HG03354 (cell line): ENCODE measurements at regions not wholly inside any gene's neighbourhood (a gene's known extent, or its start where the extent isn't known, plus 50 kb on each side); places are given as distances from the start of the nearest gene placed in this dataset.

Source experiments
- ATAC-seq: cut with Tn5 transposase; IDR thresholded peaks from one replicate; pipeline ENCODE4 v1.9.1; 2021; ENCODE audit warnings: mild to moderate bottlenecking; ENCODE audit not compliant: unreplicated experiment, poor library complexity, severe bottlenecking

GRCh38 chr3:71936681-71937080 is 151.7 kb upstream of the PROK2 start:
- ATAC-seq, result no peak

- no peak for ATAC-seq
Observed at GRCh38 chr3:71934520-71935270, 149.7 kb upstream of the PROK2 start.

- ATAC-seq, result no peak
Observed at GRCh38 chr3:71931922-71932321, 147.0 kb upstream of the PROK2 start.

GRCh38 chr3:71930056-71930991 is 145.4 kb upstream of the PROK2 start:
- no peak for ATAC-seq

DNA sequence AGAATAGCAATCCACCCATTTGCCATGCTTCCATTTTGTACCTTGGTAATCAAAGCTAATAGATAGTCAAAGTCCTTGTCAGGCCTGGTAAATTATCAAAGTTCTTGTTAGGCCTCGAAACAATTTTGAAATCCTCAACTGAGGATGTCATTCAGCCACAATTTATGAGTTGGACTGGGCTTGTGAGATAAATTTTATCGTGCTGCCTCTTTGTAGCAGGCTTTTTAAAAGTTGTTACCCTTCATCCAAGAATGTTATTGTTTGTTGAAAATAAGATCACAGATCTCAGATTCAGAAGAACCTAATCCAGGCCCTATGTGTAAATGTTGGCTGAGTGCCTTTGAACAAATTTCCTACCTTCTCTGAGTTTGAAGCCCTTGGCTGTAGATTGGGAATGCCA is 143.3 kb upstream of the PROK2 start:
- no peak for ATAC-seq

DNA sequence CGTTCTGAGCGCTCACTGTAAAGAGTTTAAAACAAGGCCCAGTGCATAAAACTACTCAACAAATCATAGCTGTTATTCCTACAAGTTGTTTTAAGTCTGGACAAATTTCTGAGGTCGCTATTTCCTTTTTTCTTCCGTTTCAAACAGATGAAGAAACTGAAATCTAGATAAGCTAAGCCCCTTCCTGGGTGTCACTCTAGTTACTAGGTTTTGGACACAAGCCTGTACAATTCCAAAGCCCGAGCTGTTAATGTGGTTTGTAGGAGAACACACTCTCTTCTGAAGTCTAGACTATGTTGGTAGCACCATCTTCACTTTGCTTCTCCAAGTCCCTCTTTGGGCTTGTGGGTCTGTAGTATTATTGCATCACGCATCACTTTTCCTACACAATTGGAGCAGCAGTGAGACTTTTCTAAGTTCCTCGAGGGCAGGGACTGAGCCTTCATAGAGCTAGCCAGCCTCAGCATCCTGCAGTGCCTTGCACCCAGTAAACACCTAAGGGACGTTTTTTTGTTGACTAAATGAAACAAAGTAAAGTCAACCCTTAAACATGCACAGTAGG is 142.6 kb upstream of the PROK2 start:
- no peak for ATAC-seq

DNA sequence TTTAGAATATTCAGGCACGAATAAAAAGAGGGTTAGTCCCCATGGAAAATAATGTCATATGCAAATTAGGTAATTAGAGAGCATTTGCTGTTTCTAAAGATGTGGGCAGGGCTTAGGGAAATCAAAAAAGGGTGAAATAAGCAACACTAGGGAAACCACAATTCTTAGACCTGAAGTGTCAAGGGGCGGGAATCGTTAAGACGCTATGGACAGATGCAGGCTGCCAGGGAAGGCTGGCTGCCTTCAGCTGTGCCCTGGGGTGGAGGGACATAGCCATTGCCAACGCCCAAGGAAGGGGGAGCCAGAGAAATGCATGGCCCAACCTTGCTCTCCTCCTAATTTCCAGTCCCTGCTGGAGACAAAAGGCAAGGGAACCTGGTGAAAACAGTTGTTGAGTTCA is 141.7 kb upstream of the PROK2 start:
- no peak for ATAC-seq

GRCh38 chr3:71926262-71926600 is 141.3 kb upstream of the PROK2 start:
- peak; percentile 70 for ATAC-seq

- ATAC-seq, result peak; percentile 50
Observed at GRCh38 chr3:71925511-71926261, 140.7 kb upstream of the PROK2 start.

- ATAC-seq, result no peak
Observed at GRCh38 chr3:71924721-71925120, 139.8 kb upstream of the PROK2 start.

DNA sequence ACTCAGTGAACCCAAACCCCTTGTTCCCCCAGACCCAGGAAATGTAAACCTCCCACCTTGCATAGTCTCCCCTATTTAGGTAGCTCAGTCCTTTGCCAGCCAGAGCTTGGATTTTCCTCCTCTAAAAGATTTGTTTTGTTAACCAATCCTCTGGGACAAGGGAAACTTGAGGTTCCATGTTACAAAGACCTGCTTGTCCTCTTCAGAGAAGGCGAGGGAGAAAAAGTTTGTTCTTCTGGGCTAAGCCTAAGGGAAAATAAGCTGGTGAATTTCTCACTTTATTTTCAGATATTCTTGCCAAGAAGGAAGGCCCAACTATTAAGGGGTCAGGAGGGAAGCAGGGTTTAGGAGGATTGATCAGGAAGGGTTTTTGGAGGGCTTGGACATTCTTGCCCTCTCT is 136.1 kb upstream of the PROK2 start:
- no peak for ATAC-seq

DNA sequence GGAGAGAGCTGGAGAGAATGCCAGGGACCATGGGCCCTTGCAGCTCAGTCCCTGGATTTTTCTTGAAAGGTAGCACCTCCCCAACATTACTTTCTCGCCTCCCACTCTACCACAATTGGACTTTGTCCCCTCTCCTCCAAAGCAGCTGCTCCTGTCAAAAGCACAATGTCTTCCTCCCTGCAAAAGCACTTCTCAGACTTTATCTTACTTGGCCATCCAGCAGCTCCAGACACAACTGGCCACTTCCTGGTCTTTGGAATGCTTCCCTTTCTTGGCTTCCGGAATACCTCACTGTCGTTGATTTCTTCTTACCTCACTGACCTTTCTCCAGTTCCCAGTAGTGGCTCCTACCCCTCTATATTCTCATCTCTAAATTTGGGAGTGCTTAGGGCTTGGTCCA is 134.6 kb upstream of the PROK2 start:
- ATAC-seq, result no peak

- no peak for ATAC-seq
Observed at GRCh38 chr3:71917545-71917944, 132.6 kb upstream of the PROK2 start.

DNA sequence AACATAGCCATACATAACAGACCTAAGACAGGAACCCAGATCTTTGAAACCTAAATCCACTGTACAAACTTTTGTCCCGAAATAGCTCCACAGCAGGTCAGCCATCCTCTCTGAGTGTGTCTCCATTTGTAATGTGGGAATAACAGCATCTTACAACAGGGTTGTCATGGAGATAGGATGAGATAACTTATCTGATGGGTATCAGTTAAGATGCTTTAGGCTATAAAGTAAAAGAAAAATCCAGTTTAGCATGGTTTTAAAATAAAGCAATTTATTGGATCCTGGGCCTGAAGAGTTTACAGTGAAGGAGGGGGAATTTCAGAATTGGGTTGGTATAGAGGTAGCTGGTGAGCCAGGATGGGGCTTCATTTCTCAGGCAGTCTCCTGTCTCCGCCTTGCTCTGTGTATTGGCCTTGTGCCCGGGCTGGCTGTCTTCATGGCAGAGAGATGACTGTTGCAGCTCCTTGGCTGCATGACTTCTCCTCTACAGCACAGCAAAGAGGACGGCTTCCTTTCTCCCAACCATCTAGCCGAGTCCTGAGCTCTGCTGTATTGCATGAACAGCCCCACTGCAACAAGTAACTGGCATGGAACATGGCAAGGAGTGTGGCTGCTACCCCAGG is 131.9 kb upstream of the PROK2 start:
- no peak for ATAC-seq

DNA sequence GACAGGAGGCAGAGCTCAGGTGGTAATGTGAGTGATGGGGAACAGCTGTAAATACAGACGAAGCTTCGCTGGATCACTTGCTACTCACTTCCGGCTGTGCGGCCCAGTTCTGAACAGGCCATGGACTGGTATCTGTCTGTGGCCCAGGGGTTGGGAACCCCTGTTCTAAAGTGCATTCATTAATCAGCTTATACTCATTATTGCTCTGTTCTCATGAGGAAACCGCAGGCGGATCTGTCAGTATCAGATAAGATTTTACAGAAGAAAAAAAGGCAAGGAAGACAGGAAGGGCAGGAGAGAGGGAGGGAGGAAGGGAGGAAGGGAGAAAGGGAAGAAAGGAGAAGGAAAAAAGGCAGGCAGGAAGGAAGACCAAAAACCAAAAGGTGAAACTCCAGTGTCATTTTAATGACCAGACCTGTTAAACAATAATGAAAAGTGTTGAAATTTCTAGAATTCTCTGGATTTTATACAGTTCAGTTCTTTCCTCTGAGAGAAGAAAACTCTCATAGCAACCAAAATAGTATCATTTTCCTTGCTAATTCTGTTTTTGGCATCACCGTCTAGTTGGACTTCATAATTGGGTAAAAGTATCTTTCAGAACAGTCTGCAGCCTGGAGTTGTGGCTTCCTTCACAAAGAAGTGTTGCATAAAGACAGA is 128.0 kb upstream of the PROK2 start:
- no peak for ATAC-seq

- no peak for ATAC-seq
Observed at GRCh38 chr3:71910108-71910507, 125.2 kb upstream of the PROK2 start.

DNA sequence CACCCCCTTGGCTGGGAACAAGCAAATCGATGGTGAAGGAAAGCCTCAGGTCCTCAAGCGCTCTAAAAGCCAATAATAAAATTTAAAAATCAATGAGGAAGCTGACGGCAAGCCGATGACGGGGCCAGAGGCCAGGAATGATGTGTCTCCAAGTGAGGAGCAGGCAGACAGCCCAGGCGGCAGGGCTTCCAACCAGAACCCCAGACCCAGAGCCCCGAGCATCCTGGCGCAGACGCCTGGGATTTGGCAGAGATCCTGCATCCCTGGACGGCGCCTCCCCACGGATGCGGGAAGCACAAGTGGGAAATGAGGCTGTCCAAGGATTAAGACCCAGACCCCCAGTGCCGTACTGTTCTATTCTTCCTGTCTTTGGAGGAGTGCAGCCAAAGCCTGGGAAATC is 123.0 kb upstream of the PROK2 start:
- no peak for ATAC-seq

DNA sequence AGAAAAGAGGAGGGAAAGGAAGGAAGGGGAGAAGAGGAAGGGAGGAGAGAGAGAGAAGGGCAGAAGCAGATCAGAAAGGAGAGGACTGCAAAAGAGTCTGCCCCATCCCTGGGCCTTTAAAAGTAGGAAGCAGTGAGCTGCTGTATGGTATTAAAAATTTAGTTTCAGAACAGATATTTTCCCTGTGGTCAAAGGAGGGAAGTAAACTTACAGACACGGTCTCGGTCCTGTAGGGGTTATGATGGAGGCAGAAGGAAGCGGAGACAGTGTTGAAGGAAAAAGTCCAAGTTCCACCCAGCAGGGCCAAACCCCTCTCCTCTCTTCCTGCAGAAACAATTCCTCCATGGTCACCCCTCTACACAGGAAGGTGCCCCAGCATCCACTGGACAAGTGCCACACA is 122.0 kb upstream of the PROK2 start:
- no peak for ATAC-seq

- peak; percentile 87 for ATAC-seq
Observed at GRCh38 chr3:71905426-71905825, 120.5 kb upstream of the PROK2 start.
